ENCODE measurements at regions not wholly inside any gene's neighbourhood (a gene's known extent, or its start where the extent isn't known, plus 50 kb on each side); places are given as distances from the start of the nearest gene placed in this dataset.

GRCh38 chr2:180359522-180360282, 352.6 kb upstream of the CWC22 start:
- no peak for TF ChIP-seq POLR2A (IDR thresholded peaks at IDR 0.05)
- no peak for TF ChIP-seq CTCF (IDR thresholded peaks at IDR 0.05)
